ENCODE measurements at regions not wholly inside any gene's neighbourhood (a gene's known extent, or its start where the extent isn't known, plus 50 kb on each side); places are given as distances from the start of the nearest gene placed in this dataset.
"Not testable (repeated sequence)": the region's sequence is repeated elsewhere in the genome, so short reads cannot be mapped to it uniquely, and the experiment has no call there.

- no peak for TF ChIP-seq CTCF (conservative IDR thresholded peaks at IDR 0.05; ENCODE audit: low read length)
- H3K4me3 ChIP-seq (ENCODE audit: low read length): no peak overlapping the region
- DNase-seq (ENCODE audit: low read depth): no peak
Measured at GRCh38 chr2:67164771-67165522, 232.2 kb upstream of the ETAA1 start.

- no peak for DNase-seq (ENCODE audit: low read depth)
- TF ChIP-seq CTCF (conservative IDR thresholded peaks at IDR 0.05; ENCODE audit: low read length): no peak
- no peak overlapping the region for H3K4me3 ChIP-seq (ENCODE audit: low read length)
Measured at GRCh38 chr2:67165523-67165990, 231.6 kb upstream of the ETAA1 start.

- H3K4me3 ChIP-seq (ENCODE audit: low read length); DNase-seq (ENCODE audit: low read depth): not testable (repeated sequence)
Measured at GRCh38 chr2:67166511-67166910, 230.6 kb upstream of the ETAA1 start.

DNA sequence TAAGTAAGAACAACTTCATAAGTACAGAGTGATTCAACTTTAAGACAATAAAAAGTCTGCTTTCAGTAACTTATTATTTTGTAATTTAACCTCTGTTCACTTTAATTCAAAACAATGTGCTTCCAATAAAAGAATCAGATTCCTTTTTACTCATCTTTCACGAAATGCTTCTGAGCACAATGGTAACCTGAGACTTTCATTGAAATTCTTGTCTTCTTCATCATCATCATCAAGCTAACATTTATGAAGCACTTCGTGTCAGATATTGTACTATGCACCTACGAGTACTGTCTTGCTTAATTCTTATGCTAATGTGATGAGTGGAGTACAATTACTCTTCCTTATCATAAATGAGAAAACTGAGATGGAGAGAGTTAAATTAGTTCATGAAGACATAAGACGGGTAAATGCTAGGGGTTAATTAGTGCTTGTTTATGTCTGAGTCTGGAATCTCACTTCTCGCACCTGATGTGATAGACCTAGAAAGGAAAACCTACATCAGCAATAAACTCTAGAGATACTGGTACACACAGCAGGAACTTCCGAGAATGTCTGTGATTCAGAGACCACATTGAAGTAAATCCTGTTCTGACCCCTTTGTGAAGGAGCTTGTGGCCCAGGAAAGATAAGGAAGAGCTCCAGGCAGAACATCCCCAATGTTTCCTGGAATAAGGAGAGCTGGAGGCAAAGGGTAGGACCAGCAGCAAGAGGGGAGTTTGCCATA is 227.6 kb upstream of the ETAA1 start:
- no peak overlapping the region for H3K4me3 ChIP-seq (ENCODE audit: low read length)
- DNase-seq (ENCODE audit: low read depth): peak; percentile 37
- TF ChIP-seq CTCF (conservative IDR thresholded peaks at IDR 0.05; ENCODE audit: low read length): no peak

DNA sequence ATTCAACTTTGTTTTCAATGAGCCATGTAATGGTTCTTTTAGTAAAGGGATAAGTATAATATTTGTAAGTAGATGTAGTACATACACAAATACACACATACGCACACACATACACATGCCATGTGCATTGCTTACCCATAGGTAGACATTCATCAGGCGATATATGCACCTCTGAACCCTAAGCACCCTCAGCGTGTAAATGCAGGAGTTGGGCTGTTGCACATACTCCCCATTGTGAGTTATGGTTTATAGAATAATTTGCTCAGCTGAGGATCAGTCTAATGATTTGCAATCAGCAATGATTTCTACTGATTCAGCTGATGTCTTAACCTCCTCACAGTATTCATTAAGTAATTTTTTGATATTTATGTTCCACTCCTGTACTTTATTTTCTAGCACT is 217.6 kb upstream of the ETAA1 start:
- DNase-seq (ENCODE audit: low read depth): no peak
- no peak for TF ChIP-seq CTCF (conservative IDR thresholded peaks at IDR 0.05; ENCODE audit: low read length)
- no peak overlapping the region for H3K4me3 ChIP-seq (ENCODE audit: low read length)

DNA sequence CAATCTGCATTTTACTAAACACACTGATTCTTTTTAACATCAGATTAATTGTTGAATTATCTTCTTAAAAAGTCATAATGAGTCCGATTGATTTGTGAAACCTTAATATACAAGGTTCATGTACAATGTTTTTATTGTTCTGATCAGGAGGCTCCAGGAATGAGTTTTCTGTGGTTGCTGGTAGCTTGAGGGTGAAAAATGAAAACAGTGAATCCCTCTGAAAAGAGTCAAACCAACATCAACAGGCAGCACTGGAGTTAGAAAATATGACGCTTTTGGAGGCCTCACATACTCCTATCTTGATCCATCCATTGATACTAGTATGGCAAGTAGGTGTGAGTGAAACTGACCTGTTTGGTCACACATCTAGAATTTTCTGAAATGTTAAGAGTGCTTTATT is 216.3 kb upstream of the ETAA1 start:
- DNase-seq (ENCODE audit: low read depth): no peak
- H3K4me3 ChIP-seq (ENCODE audit: low read length): no peak overlapping the region
- no peak for TF ChIP-seq CTCF (conservative IDR thresholded peaks at IDR 0.05; ENCODE audit: low read length)

DNA sequence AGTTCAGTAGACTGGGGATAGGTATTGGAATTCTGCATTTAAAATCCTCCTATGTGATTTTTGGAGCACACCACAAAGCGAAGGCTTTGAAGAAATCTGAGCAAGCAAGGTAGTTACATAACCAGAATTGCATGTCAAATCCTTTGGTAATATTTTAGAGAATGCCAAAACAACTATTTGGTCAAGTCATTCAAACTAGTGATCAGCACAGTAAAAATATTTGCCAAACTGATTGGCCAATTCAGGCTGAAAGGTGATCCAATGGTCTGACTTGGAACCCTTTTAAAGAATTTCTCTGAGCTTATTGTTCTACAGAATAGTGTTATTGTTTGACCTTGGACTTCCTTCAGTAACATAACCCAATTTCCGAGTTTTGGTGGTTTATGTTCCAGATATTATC is 214.2 kb upstream of the ETAA1 start:
- TF ChIP-seq CTCF (conservative IDR thresholded peaks at IDR 0.05; ENCODE audit: low read length): no peak
- DNase-seq (ENCODE audit: low read depth): no peak
- no peak overlapping the region for H3K4me3 ChIP-seq (ENCODE audit: low read length)

All from AG10803 (cell line).